ENCODE measurements at regions not wholly inside any gene's neighbourhood (a gene's known extent, or its start where the extent isn't known, plus 50 kb on each side); places are given as distances from the start of the nearest gene placed in this dataset.

- WGBS (ENCODE audit: insufficient coverage, insufficient replicate concordance, low lambda C conversion rate, missing lambda C conversion rate): 30% methylated on average over 4 of the region's 4 CpGs
- FAIRE-seq: no peak
Observed at GRCh38 chr14:59091404-59091803, 97.1 kb upstream of the DAAM1 start.

More at GRCh38 chr14:59091404-59091803, 97.1 kb upstream of the DAAM1 start:
- Histone ChIP-seq H3K4me3 (no peak overlapping the region), H2AFZ (ENCODE audit: control insufficient read depth, low read depth, low read length) (no peak overlapping the region), H3K36me3 (ENCODE audit: control insufficient read depth in 2 of 2, insufficient read depth in 2 of 2, low read length in 1 of 2) (no peaks in the 10 kb centered on the region), H3K4me1 (ENCODE audit: control insufficient read depth, insufficient read depth, low read length) (no peaks in the 10 kb centered on the region), H3K9ac (ENCODE audit: control insufficient read depth, insufficient read depth, low read length) (no peak overlapping the region), H3K79me2 (ENCODE audit: control insufficient read depth, insufficient read depth, low read length) (no peaks in the 10 kb centered on the region), H3K9me3 (replicated peaks; ENCODE audit: control insufficient read depth, insufficient read depth, low read length) (no peaks in the 10 kb centered on the region), H3K4me2 (ENCODE audit: control insufficient read depth, insufficient read depth) (no peak overlapping the region), H4K20me1 (ENCODE audit: control insufficient read depth, insufficient read depth) (no peaks in the 10 kb centered on the region), H3K27ac (ENCODE audit: control insufficient read depth, insufficient read depth) (no peak overlapping the region), H3K27me3 (replicated peaks in 1 of 2; ENCODE audit: control insufficient read depth in 2 of 2, insufficient read depth in 2 of 2, low read length in 1 of 2) (no peaks in the 10 kb centered on the region)
- POLR2A ChIA-PET: no interaction called here
- CTCF ChIA-PET: interaction anchor here (0.7 to 1.0 kb wide), 3 partner anchors 9 to 124 kb away, joined by 3 to 4 read pairs (median 3); no protein-coding TSS in a partner anchor
- intact Hi-C loops (cut with micrococcal nuclease; ENCODE audit: unreplicated experiment) (no loop called here), in situ Hi-C loops (cut with MboI) (no loop called here)
- TF ChIP-seq ZNF384 (IDR thresholded peaks at IDR 0.05; ENCODE audit: borderline replicate concordance, low read depth, low read length) (no peak), ATF7 (IDR thresholded peaks at IDR 0.05; ENCODE audit: low read depth) (no peak), CUX1 (IDR thresholded peaks at IDR 0.05; ENCODE audit: insufficient replicate concordance, low read depth, low read length) (no peak), CEBPB (IDR thresholded peaks at IDR 0.05; ENCODE audit: borderline replicate concordance in 1 of 2, low read depth in 2 of 2, low read length in 2 of 2) (no peak), SIX5 (IDR thresholded peaks at IDR 0.05; ENCODE audit: low read depth, low read length, severe bottlenecking) (no peak), NR2C2 (IDR thresholded peaks at IDR 0.05; ENCODE audit: borderline replicate concordance, control insufficient read depth, insufficient read length, low read depth) (no peak), SREBF2 (IDR thresholded peaks at IDR 0.05; ENCODE audit: low read length) (no peak), JUNB (IDR thresholded peaks at IDR 0.05) (no peak)
- TF ChIP-seq, protein P1, sequence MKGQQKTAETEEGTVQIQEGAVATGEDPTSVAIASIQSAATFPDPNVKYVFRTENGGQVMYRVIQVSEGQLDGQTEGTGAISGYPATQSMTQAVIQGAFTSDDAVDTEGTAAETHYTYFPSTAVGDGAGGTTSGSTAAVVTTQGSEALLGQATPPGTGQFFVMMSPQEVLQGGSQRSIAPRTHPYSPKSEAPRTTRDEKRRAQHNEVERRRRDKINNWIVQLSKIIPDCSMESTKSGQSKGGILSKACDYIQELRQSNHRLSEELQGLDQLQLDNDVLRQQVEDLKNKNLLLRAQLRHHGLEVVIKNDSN (IDR thresholded peaks at IDR 0.05; ENCODE audit: borderline replicate concordance, extremely low read length, insufficient read depth, low read depth, low read length): no peak
- ATAC-seq (no peak), DNase-seq (ENCODE audit: low read depth, low spot score) (no peak)
- SMC1A ChIA-PET (ENCODE audit: uncharacterized antibody, unreplicated experiment): interaction anchor here (1.2 to 1.4 kb wide), 2 partner anchors 9 to 16 kb away, joined by 3 to 5 read pairs; no protein-coding TSS in a partner anchor
- BruUV-seq (replicated peaks): no TSS peak
- RAD21 ChIA-PET (ENCODE audit: unreplicated experiment): no interaction called here

Data from GM12878 (cell line).